SU-DHL-6 (cell line): ENCODE measurements at regions not wholly inside any gene's neighbourhood (a gene's known extent, or its start where the extent isn't known, plus 50 kb on each side); places are given as distances from the start of the nearest gene placed in this dataset.

Source experiments
- H2AFZ ChIP-seq: fragments of 200-600 bp; sonication (generic); 2 replicates; pipeline ENCODE4 v1.6.1; 2014; ENCODE audit warnings: low read depth, mild to moderate bottlenecking, moderate library complexity, mixed read lengths, antibody characterized with exemption, low read length; ENCODE audit not compliant: severe bottlenecking
- H3F3A ChIP-seq: fragments of 200-600 bp; shearing (Covaris generic); 2 replicates; pipeline ENCODE4 v1.6.0; 2016; ENCODE audit warnings: antibody characterized with exemption, mild to moderate bottlenecking; ENCODE audit not compliant: insufficient read depth
- H3K27ac ChIP-seq: fragments of 200-600 bp; sonication (generic); 2 replicates; pipeline ENCODE4 v1.5.1; 2016; ENCODE audit warnings: low read depth, mild to moderate bottlenecking, low read length, moderate library complexity, mixed read lengths
- H3K27me3 ChIP-seq: fragments of 200-600 bp; sonication (generic), shearing (Covaris generic); 2 replicates; pipeline ENCODE4 v1.6.0; 2014; ENCODE audit warnings: mild to moderate bottlenecking, low read length
- H3K36me3 ChIP-seq: fragments of 200-600 bp; sonication (generic); 2 replicates; pipeline ENCODE4 v1.6.1; 2014; ENCODE audit warnings: mild to moderate bottlenecking, low read length, mixed read lengths
- H3K4me2 ChIP-seq: fragments of 300-600, 200-600 bp; shearing (Covaris generic), sonication (generic); 2 replicates; pipeline ENCODE4 v1.6.0; 2014; ENCODE audit warnings: low read length, low read depth, mild to moderate bottlenecking; ENCODE audit not compliant: poor library complexity, severe bottlenecking
- H3K4me3 ChIP-seq: fragments of 200-600 bp; sonication (generic); 2 replicates; pipeline ENCODE4 v1.5.1; 2014; ENCODE audit warnings: antibody characterized with exemption, low read length, mild to moderate bottlenecking, mixed read lengths; ENCODE audit not compliant: insufficient read depth, poor library complexity, severe bottlenecking
- H3K79me2 ChIP-seq: fragments of 200-600 bp; sonication (generic); 2 replicates; pipeline ENCODE4 v1.6.1; 2014; ENCODE audit warnings: mild to moderate bottlenecking, low read length, moderate library complexity; ENCODE audit not compliant: insufficient read depth
- H3K9ac ChIP-seq: fragments of 200-600 bp; sonication (generic); 2 replicates; pipeline ENCODE4 v1.7.0; 2014; ENCODE audit warnings: mild to moderate bottlenecking, low read length
- H3K9me2 ChIP-seq: fragments of 200-600 bp; sonication (generic); replicated peaks from 2 replicates; pipeline ENCODE4 v1.6.1; 2014; ENCODE audit warnings: low read length; ENCODE audit not compliant: insufficient read depth
- H3K9me3 ChIP-seq: fragments of 200-600 bp; sonication (generic); 2 replicates; pipeline ENCODE4 v1.6.1; 2014; ENCODE audit warnings: low read length, mixed read lengths; ENCODE audit not compliant: insufficient read depth
- H4K20me1 ChIP-seq: fragments of 200-600 bp; sonication (generic); 2 replicates; pipeline ENCODE4 v1.6.1; 2014; ENCODE audit warnings: low read depth, mild to moderate bottlenecking, antibody characterized with exemption, low read length, moderate library complexity, mixed read lengths
- EZH2phosphoT487 ChIP-seq: fragments of 200-600 bp; sonication (generic), shearing (Covaris generic); conservative IDR thresholded peaks from 2 replicates; pipeline ENCODE4 v1.6.1; 2018; ENCODE audit warnings: mild to moderate bottlenecking, antibody characterized with exemption, low read length, moderate library complexity, mixed read lengths
- TF ChIP-seq, protein P1 (sequence below): fragments of 200-600 bp; sonication (generic); IDR thresholded peaks from one replicate; pipeline ENCODE4 v1.5.1; 2017; ENCODE audit warnings: antibody characterized with exemption, mild to moderate bottlenecking, low read length, moderate library complexity; ENCODE audit not compliant: insufficient read depth, poor library complexity, severe bottlenecking

DNA sequence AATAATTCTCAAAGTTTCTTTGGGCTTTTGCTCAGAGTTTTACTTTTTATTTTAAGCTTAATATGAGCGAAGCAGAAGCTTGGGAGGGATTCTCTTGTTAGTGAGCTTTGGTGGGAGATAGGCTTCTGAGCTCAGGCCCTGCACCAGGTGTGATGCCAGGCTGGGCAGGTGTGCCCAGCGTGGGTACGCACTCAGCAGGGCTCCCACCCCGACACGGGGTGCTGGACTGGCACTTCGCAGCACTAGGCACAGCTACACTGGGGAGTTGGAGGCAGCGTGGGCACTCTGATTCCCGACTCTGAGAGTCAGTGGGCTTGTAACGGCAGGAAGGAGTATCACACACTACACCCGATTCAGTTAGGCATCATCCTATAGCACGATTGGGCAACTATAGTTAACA is 244.0 kb downstream of the KLF13 start:
- Histone ChIP-seq H3K4me2 (no peak overlapping the region), H3K79me2 (no peaks in the 10 kb centered on the region), H4K20me1 (no peaks in the 10 kb centered on the region), H3K9ac (no peak overlapping the region), H3K9me3 (no peaks in the 10 kb centered on the region), H2AFZ (no peak overlapping the region), H3K27ac (no peak overlapping the region), H3F3A (no peaks in the 10 kb centered on the region), H3K36me3 (no peaks in the 10 kb centered on the region), H3K4me3 (no peak overlapping the region), H3K27me3 (no peaks in the 10 kb centered on the region), H3K9me2 (no peaks in the 10 kb centered on the region)
- no peak for TF ChIP-seq EZH2phosphoT487
- TF ChIP-seq, protein P1, sequence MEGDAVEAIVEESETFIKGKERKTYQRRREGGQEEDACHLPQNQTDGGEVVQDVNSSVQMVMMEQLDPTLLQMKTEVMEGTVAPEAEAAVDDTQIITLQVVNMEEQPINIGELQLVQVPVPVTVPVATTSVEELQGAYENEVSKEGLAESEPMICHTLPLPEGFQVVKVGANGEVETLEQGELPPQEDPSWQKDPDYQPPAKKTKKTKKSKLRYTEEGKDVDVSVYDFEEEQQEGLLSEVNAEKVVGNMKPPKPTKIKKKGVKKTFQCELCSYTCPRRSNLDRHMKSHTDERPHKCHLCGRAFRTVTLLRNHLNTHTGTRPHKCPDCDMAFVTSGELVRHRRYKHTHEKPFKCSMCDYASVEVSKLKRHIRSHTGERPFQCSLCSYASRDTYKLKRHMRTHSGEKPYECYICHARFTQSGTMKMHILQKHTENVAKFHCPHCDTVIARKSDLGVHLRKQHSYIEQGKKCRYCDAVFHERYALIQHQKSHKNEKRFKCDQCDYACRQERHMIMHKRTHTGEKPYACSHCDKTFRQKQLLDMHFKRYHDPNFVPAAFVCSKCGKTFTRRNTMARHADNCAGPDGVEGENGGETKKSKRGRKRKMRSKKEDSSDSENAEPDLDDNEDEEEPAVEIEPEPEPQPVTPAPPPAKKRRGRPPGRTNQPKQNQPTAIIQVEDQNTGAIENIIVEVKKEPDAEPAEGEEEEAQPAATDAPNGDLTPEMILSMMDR, result no peak

DNA sequence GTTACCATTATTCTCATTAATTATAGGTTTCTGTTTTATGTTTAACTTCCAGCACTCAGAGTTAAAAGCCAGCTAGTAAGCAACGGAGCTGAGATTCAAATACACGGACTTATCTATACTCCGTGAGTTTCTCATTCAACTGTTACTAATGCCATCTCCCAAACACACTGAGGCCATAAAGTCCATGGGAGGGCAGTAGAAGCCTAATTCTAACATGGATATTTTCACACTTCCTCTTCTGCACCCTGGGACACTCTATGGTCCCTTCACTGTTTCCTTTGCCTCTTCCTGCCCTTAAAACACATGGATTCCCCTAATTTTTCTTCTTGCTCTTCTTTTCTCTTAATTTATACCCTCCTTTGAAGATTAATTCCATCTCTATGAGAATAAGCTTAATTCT is 245.0 kb downstream of the KLF13 start:
- H3K9ac ChIP-seq, result no peak overlapping the region
- H3K79me2 ChIP-seq, result no peaks in the 10 kb centered on the region
- H4K20me1 ChIP-seq, result no peaks in the 10 kb centered on the region
- no peak overlapping the region for H2AFZ ChIP-seq
- H3K9me2 ChIP-seq, result no peaks in the 10 kb centered on the region
- H3K4me3 ChIP-seq, result no peak overlapping the region
- H3K27me3 ChIP-seq, result no peaks in the 10 kb centered on the region
- no peak overlapping the region for H3K4me2 ChIP-seq
- H3F3A ChIP-seq, result no peaks in the 10 kb centered on the region
- TF ChIP-seq, protein P1, result no peak
- no peak overlapping the region for H3K27ac ChIP-seq
- no peaks in the 10 kb centered on the region for H3K36me3 ChIP-seq
- no peaks in the 10 kb centered on the region for H3K9me3 ChIP-seq

DNA sequence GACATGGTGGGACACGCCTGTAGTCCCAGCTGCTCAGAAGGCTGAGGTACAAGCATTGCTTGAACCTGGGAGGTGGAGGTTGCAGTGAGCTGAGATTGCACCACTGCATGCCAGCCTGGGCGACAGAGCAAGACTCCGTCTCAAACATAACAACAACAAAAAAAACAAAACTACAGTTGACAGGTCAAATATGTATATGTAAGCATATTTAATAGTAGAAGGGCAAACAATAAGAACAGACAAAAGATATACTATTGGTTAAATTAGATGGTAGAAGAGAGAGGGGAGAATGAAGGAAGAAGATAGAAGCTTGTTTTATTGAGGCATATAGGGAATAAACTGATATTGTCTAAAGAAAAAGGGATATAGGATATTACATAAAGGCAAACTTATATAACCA is 247.1 kb downstream of the KLF13 start:
- Histone ChIP-seq H4K20me1 (no peaks in the 10 kb centered on the region), H3F3A (no peaks in the 10 kb centered on the region), H3K79me2 (no peaks in the 10 kb centered on the region), H2AFZ (no peak overlapping the region), H3K27me3 (0 out of 2 replicates have a peak, but pooled peaks cover 2% of the 10 kb centered on the region), H3K9me2 (no peaks in the 10 kb centered on the region), H3K27ac (no peak overlapping the region), H3K4me3 (no peak overlapping the region), H3K4me2 (no peak overlapping the region), H3K36me3 (no peaks in the 10 kb centered on the region), H3K9me3 (no peaks in the 10 kb centered on the region), H3K9ac (no peak overlapping the region)
- TF ChIP-seq EZH2phosphoT487, result no peak
- TF ChIP-seq, protein P1, result no peak

DNA sequence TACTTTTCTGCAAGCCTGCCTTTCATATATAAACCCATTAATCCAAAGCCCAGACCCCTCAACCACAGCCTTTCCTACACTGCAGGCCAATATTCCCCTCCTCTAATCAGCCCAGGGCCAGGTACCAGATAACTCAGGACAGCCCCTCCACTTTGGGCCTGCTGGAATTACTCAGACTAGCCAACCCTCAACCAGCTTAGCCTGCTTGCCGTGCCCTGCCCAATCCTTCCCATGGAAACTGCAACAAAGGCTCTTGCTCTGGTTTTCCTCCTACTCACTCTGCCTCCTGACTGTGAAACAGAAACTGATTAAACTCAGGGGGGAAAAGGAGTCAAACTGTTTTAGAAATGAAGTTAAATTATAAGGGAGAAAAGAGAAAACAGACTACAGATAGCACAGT is 248.1 kb downstream of the KLF13 start:
- TF ChIP-seq, protein P1, result no peak
- no peak for TF ChIP-seq EZH2phosphoT487
- H2AFZ ChIP-seq, result no peak overlapping the region
- no peak overlapping the region for H3K9ac ChIP-seq
- no peaks in the 10 kb centered on the region for H4K20me1 ChIP-seq
- H3K36me3 ChIP-seq, result no peaks in the 10 kb centered on the region
- H3K9me3 ChIP-seq, result no peaks in the 10 kb centered on the region
- no peak overlapping the region for H3K4me2 ChIP-seq
- H3K27ac ChIP-seq, result no peak overlapping the region
- 0 out of 2 replicates have a peak, but pooled peaks cover 2% of the 10 kb centered on the region for H3K27me3 ChIP-seq
- no peaks in the 10 kb centered on the region for H3K79me2 ChIP-seq
- H3K9me2 ChIP-seq, result no peaks in the 10 kb centered on the region
- H3K4me3 ChIP-seq, result no peak overlapping the region
- no peaks in the 10 kb centered on the region for H3F3A ChIP-seq
